ENCODE measurements at regions not wholly inside any gene's neighbourhood (a gene's known extent, or its start where the extent isn't known, plus 50 kb on each side); places are given as distances from the start of the nearest gene placed in this dataset.

GRCh38 chr5:114924769-114925168, 244.9 kb downstream of the TRIM36 start:
- no peak overlapping the region for H3K9ac ChIP-seq (ENCODE audit: low read length in 3 of 3)
- intact Hi-C loops (cut with DNase I): no loop called here
- no peak for TF ChIP-seq CTCF (IDR thresholded peaks at IDR 0.05; ENCODE audit: borderline replicate concordance, extremely low read depth, insufficient read depth)
- DNase-seq (no peak), FAIRE-seq (no peak)
- H3K4me1 ChIP-seq (ENCODE audit: control insufficient read depth in 2 of 3, insufficient read depth in 2 of 3, low read depth in 1 of 3, low read length in 3 of 3): no peaks in the 10 kb centered on the region
- no peak overlapping the region for H3K4me3 ChIP-seq (ENCODE audit: low read length in 3 of 3)
- no peaks in the 10 kb centered on the region for H3K27me3 ChIP-seq (ENCODE audit: control insufficient read depth, insufficient read depth, low read length)
- H3K9me3 ChIP-seq (ENCODE audit: control insufficient read depth in 2 of 3, insufficient read depth in 1 of 3, low read length in 3 of 3): no peaks in the 10 kb centered on the region
- H3K36me3 ChIP-seq (ENCODE audit: control insufficient read depth in 2 of 3, insufficient read depth in 3 of 3, low read length in 3 of 3): no peaks in the 10 kb centered on the region
- H3K27ac ChIP-seq (ENCODE audit: low read depth in 2 of 2, low read length in 2 of 2): no peak overlapping the region

- Histone ChIP-seq H3K9me3 (ENCODE audit: control insufficient read depth in 2 of 3, insufficient read depth in 1 of 3, low read length in 3 of 3) (no peaks in the 10 kb centered on the region), H3K9ac (ENCODE audit: low read length in 3 of 3) (no peak overlapping the region), H3K4me3 (ENCODE audit: low read length in 3 of 3) (no peak overlapping the region), H3K27me3 (ENCODE audit: control insufficient read depth, insufficient read depth, low read length) (no peaks in the 10 kb centered on the region), H3K27ac (ENCODE audit: low read depth in 2 of 2, low read length in 2 of 2) (no peak overlapping the region), H3K36me3 (ENCODE audit: control insufficient read depth in 2 of 3, insufficient read depth in 3 of 3, low read length in 3 of 3) (no peaks in the 10 kb centered on the region), H3K4me1 (ENCODE audit: control insufficient read depth in 2 of 3, insufficient read depth in 2 of 3, low read depth in 1 of 3, low read length in 3 of 3) (no peaks in the 10 kb centered on the region)
- intact Hi-C loops (cut with DNase I): no loop called here
- FAIRE-seq (no peak), DNase-seq (no peak)
- TF ChIP-seq CTCF (IDR thresholded peaks at IDR 0.05; ENCODE audit: borderline replicate concordance, extremely low read depth, insufficient read depth): no peak
Observed at GRCh38 chr5:114912189-114912920, 257.4 kb downstream of the TRIM36 start.

GRCh38 chr5:114910727-114911126, 259.0 kb downstream of the TRIM36 start:
- FAIRE-seq (no peak), DNase-seq (no peak)
- Histone ChIP-seq H3K36me3 (ENCODE audit: control insufficient read depth in 2 of 3, insufficient read depth in 3 of 3, low read length in 3 of 3) (no peaks in the 10 kb centered on the region), H3K4me3 (ENCODE audit: low read length in 3 of 3) (no peak overlapping the region), H3K9ac (ENCODE audit: low read length in 3 of 3) (no peak overlapping the region), H3K4me1 (ENCODE audit: control insufficient read depth in 2 of 3, insufficient read depth in 2 of 3, low read depth in 1 of 3, low read length in 3 of 3) (no peaks in the 10 kb centered on the region), H3K27me3 (ENCODE audit: control insufficient read depth, insufficient read depth, low read length) (no peaks in the 10 kb centered on the region), H3K27ac (ENCODE audit: low read depth in 2 of 2, low read length in 2 of 2) (no peak overlapping the region), H3K9me3 (ENCODE audit: control insufficient read depth in 2 of 3, insufficient read depth in 1 of 3, low read length in 3 of 3) (no peaks in the 10 kb centered on the region)
- no peak for TF ChIP-seq CTCF (IDR thresholded peaks at IDR 0.05; ENCODE audit: borderline replicate concordance, extremely low read depth, insufficient read depth)
- intact Hi-C loops (cut with DNase I): no loop called here

GRCh38 chr5:114909424-114909823, 260.3 kb downstream of the TRIM36 start:
- Histone ChIP-seq H3K9me3 (ENCODE audit: control insufficient read depth in 2 of 3, insufficient read depth in 1 of 3, low read length in 3 of 3) (no peaks in the 10 kb centered on the region), H3K9ac (ENCODE audit: low read length in 3 of 3) (no peak overlapping the region), H3K27ac (ENCODE audit: low read depth in 2 of 2, low read length in 2 of 2) (no peak overlapping the region), H3K4me1 (ENCODE audit: control insufficient read depth in 2 of 3, insufficient read depth in 2 of 3, low read depth in 1 of 3, low read length in 3 of 3) (no peaks in the 10 kb centered on the region), H3K4me3 (ENCODE audit: low read length in 3 of 3) (no peak overlapping the region), H3K36me3 (ENCODE audit: control insufficient read depth in 2 of 3, insufficient read depth in 3 of 3, low read length in 3 of 3) (no peaks in the 10 kb centered on the region), H3K27me3 (ENCODE audit: control insufficient read depth, insufficient read depth, low read length) (no peaks in the 10 kb centered on the region)
- intact Hi-C loops (cut with DNase I): no loop called here
- FAIRE-seq (no peak), DNase-seq (no peak)
- no peak for TF ChIP-seq CTCF (IDR thresholded peaks at IDR 0.05; ENCODE audit: borderline replicate concordance, extremely low read depth, insufficient read depth)
